ENCODE measurements at regions not wholly inside any gene's neighbourhood (a gene's known extent, or its start where the extent isn't known, plus 50 kb on each side); places are given as distances from the start of the nearest gene placed in this dataset.

- TF ChIP-seq, protein P1, sequence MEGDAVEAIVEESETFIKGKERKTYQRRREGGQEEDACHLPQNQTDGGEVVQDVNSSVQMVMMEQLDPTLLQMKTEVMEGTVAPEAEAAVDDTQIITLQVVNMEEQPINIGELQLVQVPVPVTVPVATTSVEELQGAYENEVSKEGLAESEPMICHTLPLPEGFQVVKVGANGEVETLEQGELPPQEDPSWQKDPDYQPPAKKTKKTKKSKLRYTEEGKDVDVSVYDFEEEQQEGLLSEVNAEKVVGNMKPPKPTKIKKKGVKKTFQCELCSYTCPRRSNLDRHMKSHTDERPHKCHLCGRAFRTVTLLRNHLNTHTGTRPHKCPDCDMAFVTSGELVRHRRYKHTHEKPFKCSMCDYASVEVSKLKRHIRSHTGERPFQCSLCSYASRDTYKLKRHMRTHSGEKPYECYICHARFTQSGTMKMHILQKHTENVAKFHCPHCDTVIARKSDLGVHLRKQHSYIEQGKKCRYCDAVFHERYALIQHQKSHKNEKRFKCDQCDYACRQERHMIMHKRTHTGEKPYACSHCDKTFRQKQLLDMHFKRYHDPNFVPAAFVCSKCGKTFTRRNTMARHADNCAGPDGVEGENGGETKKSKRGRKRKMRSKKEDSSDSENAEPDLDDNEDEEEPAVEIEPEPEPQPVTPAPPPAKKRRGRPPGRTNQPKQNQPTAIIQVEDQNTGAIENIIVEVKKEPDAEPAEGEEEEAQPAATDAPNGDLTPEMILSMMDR (IDR thresholded peaks at IDR 0.05), result no peak
These were observed 187.6 kb upstream of the SPRED2 start for GRCh38 chr2:65620026-65620425.

GRCh38 chr2:65615602-65616001 lies 183.2 kb upstream of the SPRED2 start:
- H3K27ac ChIP-seq, result no peak overlapping the region
- no peak overlapping the region for H3K4me3 ChIP-seq (ENCODE audit: low read depth, low read length)
- no peaks in the 10 kb centered on the region for H3K79me2 ChIP-seq
- H2AFZ ChIP-seq, result no peak overlapping the region
- H3K9me3 ChIP-seq (ENCODE audit: control insufficient read depth, low read length), result no peaks in the 10 kb centered on the region
- H3K4me1 ChIP-seq, result no peaks in the 10 kb centered on the region
- no peaks in the 10 kb centered on the region for H3K27me3 ChIP-seq (ENCODE audit: control insufficient read depth, insufficient read depth, low read length)
- no peak overlapping the region for H3K9ac ChIP-seq
- H3K4me2 ChIP-seq (ENCODE audit: low read length), result no peak overlapping the region
- TF ChIP-seq, protein P1 (IDR thresholded peaks at IDR 0.05), result no peak
- no peaks in the 10 kb centered on the region for H3K36me3 ChIP-seq (ENCODE audit: control insufficient read depth, insufficient read depth, low read length)

More at GRCh38 chr2:65620026-65620425, 187.6 kb upstream of the SPRED2 start:
- Histone ChIP-seq H3K4me1 (no peaks in the 10 kb centered on the region), H3K27ac (no peak overlapping the region), H3K4me2 (ENCODE audit: low read length) (no peak overlapping the region), H3K27me3 (ENCODE audit: control insufficient read depth, insufficient read depth, low read length) (no peaks in the 10 kb centered on the region), H3K4me3 (ENCODE audit: low read depth, low read length) (no peak overlapping the region), H3K9me3 (ENCODE audit: control insufficient read depth, low read length) (no peaks in the 10 kb centered on the region), H3K36me3 (ENCODE audit: control insufficient read depth, insufficient read depth, low read length) (no peaks in the 10 kb centered on the region), H3K9ac (no peak overlapping the region), H2AFZ (no peak overlapping the region), H3K79me2 (no peaks in the 10 kb centered on the region)

DNA sequence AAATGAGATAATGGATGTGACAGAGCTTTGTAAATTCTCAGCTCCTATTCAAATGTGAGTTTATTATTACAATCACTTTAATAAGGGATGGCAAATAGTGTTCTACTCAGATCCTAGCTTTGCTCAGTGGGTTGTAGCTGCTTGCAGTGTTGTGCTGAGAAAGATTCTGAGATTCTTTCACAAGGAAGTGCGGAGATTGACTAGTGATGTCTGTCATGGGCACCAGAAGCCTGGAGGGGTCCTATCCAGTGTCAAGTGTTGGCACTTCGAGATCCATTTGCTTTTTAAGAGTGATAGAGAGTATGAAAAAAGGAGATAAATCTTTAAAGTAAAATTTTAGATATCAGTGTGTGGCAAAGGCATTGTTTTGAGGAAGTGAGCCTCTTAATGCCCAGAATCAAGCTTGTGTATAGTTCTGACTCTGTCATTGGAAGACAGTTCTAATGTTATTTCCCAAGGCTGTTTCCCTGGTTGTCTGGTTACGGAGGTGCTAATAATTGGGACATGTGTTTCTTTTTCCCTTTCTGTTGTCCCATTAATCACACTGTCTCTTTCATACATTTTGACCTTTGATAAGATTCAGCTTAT lies 181.7 kb upstream of the SPRED2 start:
- no peak overlapping the region for H3K4me3 ChIP-seq (ENCODE audit: low read depth, low read length)
- no peak overlapping the region for H3K27ac ChIP-seq
- no peaks in the 10 kb centered on the region for H3K9me3 ChIP-seq (ENCODE audit: control insufficient read depth, low read length)
- H3K4me1 ChIP-seq, result no peaks in the 10 kb centered on the region
- no peaks in the 10 kb centered on the region for H3K79me2 ChIP-seq
- no peak overlapping the region for H3K4me2 ChIP-seq (ENCODE audit: low read length)
- no peaks in the 10 kb centered on the region for H3K27me3 ChIP-seq (ENCODE audit: control insufficient read depth, insufficient read depth, low read length)
- TF ChIP-seq, protein P1 (IDR thresholded peaks at IDR 0.05), result no peak
- H3K36me3 ChIP-seq (ENCODE audit: control insufficient read depth, insufficient read depth, low read length), result no peaks in the 10 kb centered on the region
- H2AFZ ChIP-seq, result no peak overlapping the region
- H3K9ac ChIP-seq, result no peak overlapping the region

- H3K4me3 ChIP-seq (ENCODE audit: low read depth, low read length), result no peak overlapping the region
- no peaks in the 10 kb centered on the region for H3K4me1 ChIP-seq
- no peaks in the 10 kb centered on the region for H3K36me3 ChIP-seq (ENCODE audit: control insufficient read depth, insufficient read depth, low read length)
- H3K27me3 ChIP-seq (ENCODE audit: control insufficient read depth, insufficient read depth, low read length), result no peaks in the 10 kb centered on the region
- TF ChIP-seq, protein P1 (IDR thresholded peaks at IDR 0.05), result no peak
- H3K79me2 ChIP-seq, result no peaks in the 10 kb centered on the region
- H3K27ac ChIP-seq, result no peak overlapping the region
- no peaks in the 10 kb centered on the region for H3K9me3 ChIP-seq (ENCODE audit: control insufficient read depth, low read length)
- H3K9ac ChIP-seq, result no peak overlapping the region
- H2AFZ ChIP-seq, result no peak overlapping the region
- no peak overlapping the region for H3K4me2 ChIP-seq (ENCODE audit: low read length)
These were observed 179.1 kb upstream of the SPRED2 start for GRCh38 chr2:65611488-65611887.

DNA sequence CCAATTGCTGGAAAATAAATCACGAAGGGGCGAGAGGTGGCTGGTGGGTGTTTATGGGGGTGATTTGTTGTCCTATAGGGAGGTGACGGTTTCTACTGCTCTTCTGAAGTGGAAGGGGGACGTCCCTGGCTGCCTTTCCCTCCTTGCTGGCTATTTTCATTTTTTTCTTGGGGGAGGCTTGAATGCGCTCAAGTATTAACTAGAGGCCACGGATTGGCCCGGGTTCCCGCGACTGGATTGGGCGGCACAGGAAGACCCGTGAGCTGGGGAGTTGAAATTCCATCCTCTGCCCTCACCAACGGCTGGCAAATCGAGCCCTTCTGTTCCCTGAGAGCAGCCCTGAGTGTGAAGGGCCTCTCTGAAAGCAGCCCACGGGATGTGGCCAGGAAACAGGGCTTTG lies 176.5 kb upstream of the SPRED2 start:
- H3K9ac ChIP-seq, result no peak overlapping the region
- H2AFZ ChIP-seq, result no peak overlapping the region
- no peaks in the 10 kb centered on the region for H3K27me3 ChIP-seq (ENCODE audit: control insufficient read depth, insufficient read depth, low read length)
- no peaks in the 10 kb centered on the region for H3K79me2 ChIP-seq
- no peaks in the 10 kb centered on the region for H3K4me1 ChIP-seq
- H3K9me3 ChIP-seq (ENCODE audit: control insufficient read depth, low read length), result no peaks in the 10 kb centered on the region
- H3K27ac ChIP-seq, result no peak overlapping the region
- TF ChIP-seq, protein P1 (IDR thresholded peaks at IDR 0.05), result no peak
- no peak overlapping the region for H3K4me2 ChIP-seq (ENCODE audit: low read length)
- no peak overlapping the region for H3K4me3 ChIP-seq (ENCODE audit: low read depth, low read length)
- H3K36me3 ChIP-seq (ENCODE audit: control insufficient read depth, insufficient read depth, low read length), result no peaks in the 10 kb centered on the region
